ENCODE measurements at regions not wholly inside any gene's neighbourhood (a gene's known extent, or its start where the extent isn't known, plus 50 kb on each side); places are given as distances from the start of the nearest gene placed in this dataset.

- intact Hi-C loops (cut with DNase I) = no loop called here
- DNase-seq (ENCODE audit: low spot score) = no peak
Measured at GRCh38 chr9:81833563-81834345, 94.5 kb upstream of the SPATA31D4 start.

GRCh38 chr9:81841333-81841732 lies 86.9 kb upstream of the SPATA31D4 start:
- intact Hi-C loops (cut with DNase I) = loop anchor here (10.0 kb wide), 1 partner anchor 227 kb away; no protein-coding TSS in a partner anchor
- no peak for DNase-seq (ENCODE audit: low spot score)

GRCh38 chr9:81844131-81844567 lies 84.1 kb upstream of the SPATA31D4 start:
- DNase-seq (ENCODE audit: low spot score) = no peak
- intact Hi-C loops (cut with DNase I) = loop anchor here (10.0 kb wide), 1 partner anchor 229 kb away; no protein-coding TSS in a partner anchor

- intact Hi-C loops (cut with DNase I) = loop anchor here (5.0 to 10.0 kb wide), 3 partner anchors 160 to 325 kb away; partner anchors contain the start of gene TLE1
- DNase-seq (ENCODE audit: low spot score) = no peak
Measured at GRCh38 chr9:81847181-81847915, 80.9 kb upstream of the SPATA31D4 start.

GRCh38 chr9:81848472-81848871 lies 79.8 kb upstream of the SPATA31D4 start:
- intact Hi-C loops (cut with DNase I) = loop anchor here (5.0 to 10.0 kb wide), 3 partner anchors 161 to 326 kb away; partner anchors contain the start of gene TLE1
- no peak for DNase-seq (ENCODE audit: low spot score)

- DNase-seq (ENCODE audit: low spot score) = no peak
- intact Hi-C loops (cut with DNase I) = loop anchor here (5.0 to 10.0 kb wide), 3 partner anchors 162 to 327 kb away; partner anchors contain the start of gene TLE1
Measured at GRCh38 chr9:81849631-81850259, 78.5 kb upstream of the SPATA31D4 start.

GRCh38 chr9:81850724-81851123 lies 77.5 kb upstream of the SPATA31D4 start:
- intact Hi-C loops (cut with DNase I) = no loop called here
- DNase-seq (ENCODE audit: low spot score) = no peak

- intact Hi-C loops (cut with DNase I) = no loop called here
- no peak for DNase-seq (ENCODE audit: low spot score)
Measured at GRCh38 chr9:81851340-81851739, 76.9 kb upstream of the SPATA31D4 start.

GRCh38 chr9:81852820-81853219 lies 75.4 kb upstream of the SPATA31D4 start:
- intact Hi-C loops (cut with DNase I) = no loop called here

GRCh38 chr9:81855538-81855937 lies 72.7 kb upstream of the SPATA31D4 start:
- intact Hi-C loops (cut with DNase I) = no loop called here
- DNase-seq (ENCODE audit: low spot score) = no peak

More at GRCh38 chr9:81852820-81853219, 75.4 kb upstream of the SPATA31D4 start:
- no peak for DNase-seq (ENCODE audit: low spot score)

- intact Hi-C loops (cut with DNase I) = no loop called here
- DNase-seq (ENCODE audit: low spot score) = no peak
Measured at GRCh38 chr9:81858657-81859430, 69.4 kb upstream of the SPATA31D4 start.

- DNase-seq (ENCODE audit: low spot score) = no peak
- intact Hi-C loops (cut with DNase I) = no loop called here
Measured at GRCh38 chr9:81860581-81860980, 67.6 kb upstream of the SPATA31D4 start.

- DNase-seq (ENCODE audit: low spot score) = no peak
- intact Hi-C loops (cut with DNase I) = no loop called here
Measured at GRCh38 chr9:81861644-81862043, 66.6 kb upstream of the SPATA31D4 start.

GRCh38 chr9:81868145-81868544 lies 60.1 kb upstream of the SPATA31D4 start:
- intact Hi-C loops (cut with DNase I) = no loop called here
- DNase-seq (ENCODE audit: low spot score) = no peak

GRCh38 chr9:81871695-81872094 lies 56.5 kb upstream of the SPATA31D4 start:
- intact Hi-C loops (cut with DNase I) = no loop called here
- DNase-seq (ENCODE audit: low spot score) = no peak

- intact Hi-C loops (cut with DNase I) = no loop called here
- DNase-seq (ENCODE audit: low spot score) = no peak
Measured at GRCh38 chr9:81874250-81874649, 54.0 kb upstream of the SPATA31D4 start.

- no peak for DNase-seq (ENCODE audit: low spot score)
- intact Hi-C loops (cut with DNase I) = no loop called here
Measured at GRCh38 chr9:81874931-81875330, 53.3 kb upstream of the SPATA31D4 start.

GRCh38 chr9:81877047-81877446 lies 51.2 kb upstream of the SPATA31D4 start:
- intact Hi-C loops (cut with DNase I) = no loop called here
- DNase-seq (ENCODE audit: low spot score) = no peak
